OCI-LY7 (cell line): ENCODE measurements at regions not wholly inside any gene's neighbourhood (a gene's known extent, or its start where the extent isn't known, plus 50 kb on each side); places are given as distances from the start of the nearest gene placed in this dataset.

ENCODE experiments used
- CTCF ChIP-seq: fragments of 200-600 bp; sonication (generic); conservative IDR thresholded peaks from 2 replicates; pipeline ENCODE4 v1.5.1; 2014; ENCODE audit warnings: mild to moderate bottlenecking, antibody characterized with exemption, low read length, moderate library complexity, mixed read lengths
- EZH2phosphoT487 ChIP-seq: fragments of 200-600 bp; sonication (generic); IDR thresholded peaks from 2 replicates; pipeline ENCODE4 v1.6.1; 2018; ENCODE audit warnings: low read depth, borderline replicate concordance, mild to moderate bottlenecking, mixed run types, antibody characterized with exemption, low read length, moderate library complexity, mixed read lengths

GRCh38 chr6:75546381-75546780 is 52.8 kb upstream of the FILIP1 start:
- TF ChIP-seq CTCF (peak; percentile 59), EZH2phosphoT487 (no peak)
